ENCODE measurements at regions not wholly inside any gene's neighbourhood (a gene's known extent, or its start where the extent isn't known, plus 50 kb on each side); places are given as distances from the start of the nearest gene placed in this dataset.
"Not testable (repeated sequence)": the region's sequence is repeated elsewhere in the genome, so short reads cannot be mapped to it uniquely, and the experiment has no call there.

DNA sequence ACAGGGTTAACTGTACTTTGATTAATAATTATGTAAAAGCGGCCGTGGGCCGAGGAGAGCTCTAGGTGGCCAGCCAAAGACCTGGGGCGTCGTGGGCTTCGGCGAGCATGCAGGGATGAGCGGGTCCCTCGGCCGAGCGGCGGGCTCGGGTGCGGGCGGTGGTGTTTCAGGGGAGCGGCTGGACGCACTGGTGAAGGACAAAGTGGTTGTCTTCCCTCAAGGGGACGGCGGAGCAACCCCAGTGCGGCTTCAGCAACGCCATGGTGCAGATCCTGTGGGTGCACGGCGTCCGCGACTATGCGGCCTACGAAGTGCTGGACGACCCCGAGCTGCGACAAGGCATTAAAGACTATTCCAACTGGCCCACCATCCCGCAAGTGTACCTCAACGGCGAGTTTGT is 103.0 kb upstream of the C1GALT1C1 start:
- Histone ChIP-seq H3K9me3 (ENCODE audit: insufficient read depth, low read depth, low read length) (no peaks in the 10 kb centered on the region), H3K4me1 (ENCODE audit: insufficient read depth, low read length) (no peaks in the 10 kb centered on the region), H3K9ac (ENCODE audit: low read depth, low read length) (no peak overlapping the region), H3K36me3 (ENCODE audit: insufficient read depth, low read length) (no peaks in the 10 kb centered on the region), H3K4me3 (ENCODE audit: low read length) (no peak overlapping the region), H3K27me3 (ENCODE audit: insufficient read depth, low read length) (no peaks in the 10 kb centered on the region), H3K27ac (ENCODE audit: low read depth, low read length) (no peak overlapping the region)
- WGBS, result 96% methylated on average over 33 of the region's 33 CpGs

- Histone ChIP-seq H3K36me3 (ENCODE audit: insufficient read depth, low read length) (no peaks in the 10 kb centered on the region), H3K9ac (ENCODE audit: low read depth, low read length) (no peak overlapping the region), H3K27ac (ENCODE audit: low read depth, low read length) (no peak overlapping the region), H3K27me3 (ENCODE audit: insufficient read depth, low read length) (no peaks in the 10 kb centered on the region), H3K4me3 (ENCODE audit: low read length) (no peak overlapping the region), H3K4me1 (ENCODE audit: insufficient read depth, low read length) (no peaks in the 10 kb centered on the region), H3K9me3 (ENCODE audit: insufficient read depth, low read depth, low read length) (no peaks in the 10 kb centered on the region)
- 96% methylated on average over 6 of the region's 7 CpGs for WGBS
Measured at GRCh38 chrX:120732461-120732860, 102.6 kb upstream of the C1GALT1C1 start.

DNA sequence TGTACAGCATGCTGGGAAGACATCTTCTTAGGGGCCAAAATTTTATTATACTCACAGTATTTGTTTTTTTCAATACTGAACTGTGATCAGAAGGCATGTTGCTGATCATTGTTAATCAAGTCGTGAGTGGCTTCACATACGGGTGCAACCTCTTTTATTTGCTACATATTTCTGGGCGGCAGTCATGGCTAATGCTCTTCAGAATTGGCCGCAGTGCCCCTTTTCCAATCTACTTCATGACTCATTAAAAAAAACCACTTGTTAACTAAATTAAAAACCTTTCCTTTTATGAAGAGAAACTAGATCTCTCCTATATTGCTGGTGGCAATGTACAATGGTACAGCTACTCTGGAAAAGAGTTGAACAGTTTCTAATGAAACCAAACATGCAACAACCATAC is 101.5 kb upstream of the C1GALT1C1 start:
- no peaks in the 10 kb centered on the region for H3K4me1 ChIP-seq (ENCODE audit: insufficient read depth, low read length)
- WGBS, result 62% methylated on average over 4 of the region's 4 CpGs
- no peaks in the 10 kb centered on the region for H3K27me3 ChIP-seq (ENCODE audit: insufficient read depth, low read length)
- H3K9me3 ChIP-seq (ENCODE audit: insufficient read depth, low read depth, low read length), result no peaks in the 10 kb centered on the region
- no peaks in the 10 kb centered on the region for H3K36me3 ChIP-seq (ENCODE audit: insufficient read depth, low read length)
- no peak overlapping the region for H3K27ac ChIP-seq (ENCODE audit: low read depth, low read length)
- H3K9ac ChIP-seq (ENCODE audit: low read depth, low read length), result no peak overlapping the region
- no peak overlapping the region for H3K4me3 ChIP-seq (ENCODE audit: low read length)

GRCh38 chrX:120729506-120730255 is 99.8 kb upstream of the C1GALT1C1 start:
- H3K27ac ChIP-seq (ENCODE audit: low read depth, low read length); H3K4me3 ChIP-seq (ENCODE audit: low read length); H3K9ac ChIP-seq (ENCODE audit: low read depth, low read length); H3K4me1 ChIP-seq (ENCODE audit: insufficient read depth, low read length); H3K36me3 ChIP-seq (ENCODE audit: insufficient read depth, low read length); H3K27me3 ChIP-seq (ENCODE audit: insufficient read depth, low read length); H3K9me3 ChIP-seq (ENCODE audit: insufficient read depth, low read depth, low read length): not testable (repeated sequence)
- 99% methylated on average over 3 of the region's 7 CpGs for WGBS

- H3K9ac ChIP-seq (ENCODE audit: low read depth, low read length), result no peak overlapping the region
- H3K4me3 ChIP-seq (ENCODE audit: low read length), result no peak overlapping the region
- H3K4me1 ChIP-seq (ENCODE audit: insufficient read depth, low read length), result no peaks in the 10 kb centered on the region
- no peaks in the 10 kb centered on the region for H3K27me3 ChIP-seq (ENCODE audit: insufficient read depth, low read length)
- no peak overlapping the region for H3K27ac ChIP-seq (ENCODE audit: low read depth, low read length)
- no peaks in the 10 kb centered on the region for H3K9me3 ChIP-seq (ENCODE audit: insufficient read depth, low read depth, low read length)
- H3K36me3 ChIP-seq (ENCODE audit: insufficient read depth, low read length), result no peaks in the 10 kb centered on the region
Measured at GRCh38 chrX:120727911-120728310, 98.1 kb upstream of the C1GALT1C1 start.

DNA sequence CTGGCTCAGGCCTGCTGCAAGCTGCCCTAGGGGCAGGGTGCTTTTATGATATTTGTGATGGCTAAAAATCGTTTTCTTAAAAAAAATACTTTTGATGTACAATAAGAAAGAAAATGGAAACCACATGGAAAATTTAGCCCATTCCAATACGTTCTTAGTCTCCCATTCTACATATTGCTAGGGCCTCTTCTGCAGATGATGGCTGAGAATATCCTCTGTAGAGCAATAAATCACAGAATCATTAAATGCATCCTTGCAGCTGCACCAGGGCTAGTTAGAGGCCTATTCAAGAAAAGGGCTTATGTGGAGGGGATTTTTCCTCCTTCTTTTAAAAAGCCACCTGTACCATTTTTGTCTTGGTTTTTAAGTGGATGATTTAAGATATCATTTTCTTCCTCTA is 97.6 kb upstream of the C1GALT1C1 start:
- Histone ChIP-seq H3K4me3 (ENCODE audit: low read length) (no peak overlapping the region), H3K9me3 (ENCODE audit: insufficient read depth, low read depth, low read length) (no peaks in the 10 kb centered on the region), H3K9ac (ENCODE audit: low read depth, low read length) (no peak overlapping the region), H3K27ac (ENCODE audit: low read depth, low read length) (no peak overlapping the region), H3K36me3 (ENCODE audit: insufficient read depth, low read length) (no peaks in the 10 kb centered on the region), H3K27me3 (ENCODE audit: insufficient read depth, low read length) (no peaks in the 10 kb centered on the region), H3K4me1 (ENCODE audit: insufficient read depth, low read length) (no peaks in the 10 kb centered on the region)
- WGBS, result 80% methylated on average over 1 of the region's 2 CpGs

GRCh38 chrX:120726294-120726693 is 96.4 kb upstream of the C1GALT1C1 start:
- Histone ChIP-seq H3K4me3 (ENCODE audit: low read length) (no peak overlapping the region), H3K36me3 (ENCODE audit: insufficient read depth, low read length) (no peaks in the 10 kb centered on the region), H3K27ac (ENCODE audit: low read depth, low read length) (no peak overlapping the region), H3K9ac (ENCODE audit: low read depth, low read length) (no peak overlapping the region), H3K27me3 (ENCODE audit: insufficient read depth, low read length) (no peaks in the 10 kb centered on the region), H3K9me3 (ENCODE audit: insufficient read depth, low read depth, low read length) (no peaks in the 10 kb centered on the region), H3K4me1 (ENCODE audit: insufficient read depth, low read length) (no peaks in the 10 kb centered on the region)
- 100% methylated on average over 2 of the region's 2 CpGs for WGBS

GRCh38 chrX:120725874-120726273 is 96.0 kb upstream of the C1GALT1C1 start:
- no peaks in the 10 kb centered on the region for H3K27me3 ChIP-seq (ENCODE audit: insufficient read depth, low read length)
- no peaks in the 10 kb centered on the region for H3K9me3 ChIP-seq (ENCODE audit: insufficient read depth, low read depth, low read length)
- no peak overlapping the region for H3K9ac ChIP-seq (ENCODE audit: low read depth, low read length)
- 89% methylated on average over 1 of the region's 1 CpG for WGBS
- H3K36me3 ChIP-seq (ENCODE audit: insufficient read depth, low read length), result no peaks in the 10 kb centered on the region
- no peaks in the 10 kb centered on the region for H3K4me1 ChIP-seq (ENCODE audit: insufficient read depth, low read length)
- no peak overlapping the region for H3K4me3 ChIP-seq (ENCODE audit: low read length)
- no peak overlapping the region for H3K27ac ChIP-seq (ENCODE audit: low read depth, low read length)

DNA sequence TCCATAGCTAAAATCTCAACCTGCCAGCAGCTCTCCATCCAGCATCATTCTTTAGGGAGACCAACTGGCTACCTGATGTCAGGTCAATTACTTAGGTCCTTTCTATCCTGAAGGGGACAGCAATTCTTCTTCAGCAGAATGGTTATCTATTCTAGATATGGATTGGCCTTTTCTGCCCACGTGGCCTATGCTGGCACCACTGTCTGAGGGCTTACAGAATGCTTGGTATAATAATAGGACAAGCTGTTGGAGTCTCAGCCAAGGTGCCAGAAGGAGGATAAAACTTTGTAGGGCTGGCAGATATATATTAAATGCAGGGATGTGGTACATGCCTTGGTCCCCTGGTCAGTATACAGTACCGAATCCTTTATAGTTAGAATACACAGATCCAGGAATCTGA is 89.8 kb upstream of the C1GALT1C1 start:
- Histone ChIP-seq H3K27ac (ENCODE audit: low read depth, low read length) (no peak overlapping the region), H3K36me3 (ENCODE audit: insufficient read depth, low read length) (no peaks in the 10 kb centered on the region), H3K9me3 (ENCODE audit: insufficient read depth, low read depth, low read length) (no peaks in the 10 kb centered on the region), H3K27me3 (ENCODE audit: insufficient read depth, low read length) (no peaks in the 10 kb centered on the region), H3K9ac (ENCODE audit: low read depth, low read length) (no peak overlapping the region), H3K4me1 (ENCODE audit: insufficient read depth, low read length) (no peaks in the 10 kb centered on the region), H3K4me3 (ENCODE audit: low read length) (no peak overlapping the region)
- WGBS, result 90% methylated on average over 2 of the region's 2 CpGs

DNA sequence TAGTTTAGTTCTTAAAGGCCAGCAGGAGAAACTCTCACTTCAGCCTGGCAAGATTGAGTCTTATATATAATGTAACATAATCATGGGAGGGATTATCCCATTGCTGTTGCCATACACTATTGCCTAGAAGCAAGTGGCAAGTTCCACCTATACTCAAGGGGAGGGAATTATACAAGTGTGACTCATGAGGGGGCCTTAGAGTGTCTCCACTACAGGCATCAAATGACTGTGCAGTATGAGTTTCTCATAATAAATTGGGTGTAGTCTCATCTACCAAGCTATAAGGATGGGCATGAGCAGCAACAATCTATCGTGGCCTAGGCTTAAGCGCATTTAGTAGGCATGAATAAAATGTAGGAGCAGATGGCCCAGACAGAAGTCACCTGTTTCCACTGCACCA is 89.1 kb upstream of the C1GALT1C1 start:
- Histone ChIP-seq H3K36me3 (ENCODE audit: insufficient read depth, low read length) (no peaks in the 10 kb centered on the region), H3K27ac (ENCODE audit: low read depth, low read length) (no peak overlapping the region), H3K9me3 (ENCODE audit: insufficient read depth, low read depth, low read length) (no peaks in the 10 kb centered on the region), H3K4me3 (ENCODE audit: low read length) (no peak overlapping the region), H3K9ac (ENCODE audit: low read depth, low read length) (no peak overlapping the region), H3K27me3 (ENCODE audit: insufficient read depth, low read length) (no peaks in the 10 kb centered on the region), H3K4me1 (ENCODE audit: insufficient read depth, low read length) (no peaks in the 10 kb centered on the region)
- 94% methylated on average over 2 of the region's 2 CpGs for WGBS

DNA sequence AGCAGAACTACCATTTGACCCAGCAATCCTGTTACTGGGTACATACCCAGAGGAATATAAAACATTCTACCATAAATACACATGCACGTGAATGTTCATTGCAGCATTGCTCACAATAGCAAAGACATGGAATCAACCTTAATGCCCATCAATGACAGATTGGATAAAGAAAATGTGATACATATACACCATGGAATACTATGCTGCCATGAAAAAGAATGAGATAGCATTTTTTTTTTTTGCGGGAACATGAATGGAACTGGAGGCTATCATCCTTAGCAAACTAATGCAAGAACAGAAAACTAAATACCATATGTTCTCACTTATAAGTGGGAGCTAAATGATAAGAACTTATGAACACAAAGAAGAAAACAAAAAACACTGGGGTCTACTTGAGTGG is 72.5 kb upstream of the C1GALT1C1 start:
- H3K4me1 ChIP-seq (ENCODE audit: insufficient read depth, low read length); H3K9me3 ChIP-seq (ENCODE audit: insufficient read depth, low read depth, low read length); H3K4me3 ChIP-seq (ENCODE audit: low read length); H3K36me3 ChIP-seq (ENCODE audit: insufficient read depth, low read length); H3K27me3 ChIP-seq (ENCODE audit: insufficient read depth, low read length); H3K27ac ChIP-seq (ENCODE audit: low read depth, low read length); H3K9ac ChIP-seq (ENCODE audit: low read depth, low read length): not testable (repeated sequence)
- 100% methylated on average over 1 of the region's 2 CpGs for WGBS

- Histone ChIP-seq H3K36me3 (ENCODE audit: insufficient read depth, low read length) (no peaks in the 10 kb centered on the region), H3K27me3 (ENCODE audit: insufficient read depth, low read length) (no peaks in the 10 kb centered on the region), H3K27ac (ENCODE audit: low read depth, low read length) (no peak overlapping the region), H3K9ac (ENCODE audit: low read depth, low read length) (no peak overlapping the region), H3K4me3 (ENCODE audit: low read length) (no peak overlapping the region), H3K4me1 (ENCODE audit: insufficient read depth, low read length) (no peaks in the 10 kb centered on the region), H3K9me3 (ENCODE audit: insufficient read depth, low read depth, low read length) (no peaks in the 10 kb centered on the region)
Measured at GRCh38 chrX:120697053-120697452, 67.2 kb upstream of the C1GALT1C1 start.
